ENCODE measurements at regions not wholly inside any gene's neighbourhood (a gene's known extent, or its start where the extent isn't known, plus 50 kb on each side); places are given as distances from the start of the nearest gene placed in this dataset.

GRCh38 chr2:48173141-48173540 lies 141.3 kb upstream of the FOXN2 start:
- Histone ChIP-seq H3K4me3 (replicated peaks; ENCODE audit: low read depth, low read length) (no peak overlapping the region), H3K36me3 (ENCODE audit: control insufficient read depth, insufficient read depth, low read length) (no peaks in the 10 kb centered on the region), H3K27me3 (replicated peaks; ENCODE audit: control insufficient read depth, insufficient read depth, low read length) (no peaks in the 10 kb centered on the region; the same call in 1 of the 2 replicates)
- DNase-seq (ENCODE audit: extremely low read depth, insufficient read length): no peak
- TF ChIP-seq CTCF (IDR thresholded peaks at IDR 0.05; ENCODE audit: insufficient read depth, low read length, poor library complexity, severe bottlenecking): no peak

- DNase-seq (ENCODE audit: extremely low read depth, insufficient read length): no peak
- no peaks in the 10 kb centered on the region; the same call in 1 of the 2 replicates for H3K27me3 ChIP-seq (replicated peaks; ENCODE audit: control insufficient read depth, insufficient read depth, low read length)
- TF ChIP-seq CTCF (IDR thresholded peaks at IDR 0.05; ENCODE audit: insufficient read depth, low read length, poor library complexity, severe bottlenecking): no peak
Observed at GRCh38 chr2:48174503-48174902, 140.0 kb upstream of the FOXN2 start.

GRCh38 chr2:48175254-48175653 lies 139.2 kb upstream of the FOXN2 start:
- no peak for DNase-seq (ENCODE audit: extremely low read depth, insufficient read length)
- no peak for TF ChIP-seq CTCF (IDR thresholded peaks at IDR 0.05; ENCODE audit: insufficient read depth, low read length, poor library complexity, severe bottlenecking)
- H3K4me3 ChIP-seq (replicated peaks; ENCODE audit: low read depth, low read length): no peak overlapping the region
- no peaks in the 10 kb centered on the region; the same call in 1 of the 2 replicates for H3K27me3 ChIP-seq (replicated peaks; ENCODE audit: control insufficient read depth, insufficient read depth, low read length)
- H3K36me3 ChIP-seq (ENCODE audit: control insufficient read depth, insufficient read depth, low read length): no peaks in the 10 kb centered on the region

More at GRCh38 chr2:48174503-48174902, 140.0 kb upstream of the FOXN2 start:
- H3K36me3 ChIP-seq (ENCODE audit: control insufficient read depth, insufficient read depth, low read length): no peaks in the 10 kb centered on the region
- H3K4me3 ChIP-seq (replicated peaks; ENCODE audit: low read depth, low read length): no peak overlapping the region

GRCh38 chr2:48175656-48176055 lies 138.8 kb upstream of the FOXN2 start:
- DNase-seq (ENCODE audit: extremely low read depth, insufficient read length): no peak
- no peak for TF ChIP-seq CTCF (IDR thresholded peaks at IDR 0.05; ENCODE audit: insufficient read depth, low read length, poor library complexity, severe bottlenecking)
- no peak overlapping the region for H3K4me3 ChIP-seq (replicated peaks; ENCODE audit: low read depth, low read length)
- no peaks in the 10 kb centered on the region; the same call in 1 of the 2 replicates for H3K27me3 ChIP-seq (replicated peaks; ENCODE audit: control insufficient read depth, insufficient read depth, low read length)
- H3K36me3 ChIP-seq (ENCODE audit: control insufficient read depth, insufficient read depth, low read length): no peaks in the 10 kb centered on the region

GRCh38 chr2:48176876-48177275 lies 137.6 kb upstream of the FOXN2 start:
- no peak for DNase-seq (ENCODE audit: extremely low read depth, insufficient read length)
- no peak for TF ChIP-seq CTCF (IDR thresholded peaks at IDR 0.05; ENCODE audit: insufficient read depth, low read length, poor library complexity, severe bottlenecking)
- Histone ChIP-seq H3K27me3 (replicated peaks; ENCODE audit: control insufficient read depth, insufficient read depth, low read length) (no peaks in the 10 kb centered on the region; the same call in 1 of the 2 replicates), H3K36me3 (ENCODE audit: control insufficient read depth, insufficient read depth, low read length) (no peaks in the 10 kb centered on the region), H3K4me3 (replicated peaks; ENCODE audit: low read depth, low read length) (no peak overlapping the region)

- Histone ChIP-seq H3K4me3 (replicated peaks; ENCODE audit: low read depth, low read length) (no peak overlapping the region), H3K27me3 (replicated peaks; ENCODE audit: control insufficient read depth, insufficient read depth, low read length) (no peaks in the 10 kb centered on the region; the same call in 1 of the 2 replicates), H3K36me3 (ENCODE audit: control insufficient read depth, insufficient read depth, low read length) (no peaks in the 10 kb centered on the region)
- no peak for DNase-seq (ENCODE audit: extremely low read depth, insufficient read length)
- no peak for TF ChIP-seq CTCF (IDR thresholded peaks at IDR 0.05; ENCODE audit: insufficient read depth, low read length, poor library complexity, severe bottlenecking)
Observed at GRCh38 chr2:48178611-48179010, 135.9 kb upstream of the FOXN2 start.
